HepG2 (cell line): ENCODE measurements at regions not wholly inside any gene's neighbourhood (a gene's known extent, or its start where the extent isn't known, plus 50 kb on each side); places are given as distances from the start of the nearest gene placed in this dataset.

Source experiments
- ATAC-seq: fragments of 200-7000 bp; cut with Tn5 transposase; 3 replicates; pipeline ENCODE4 v1.9.1; 2020; ENCODE audit warnings: mild to moderate bottlenecking, moderate library complexity
- BruUV-seq: library from RNA; stranded (reverse); fragments of 400-500 nt; replicated peaks from 2 replicates; lab custom pipeline; 2021; lab: Mats Ljungman, UMichigan
- CTCF ChIA-PET: fragments of 300-600 bp; formaldehyde crosslinking; extraction: SDS; loops from one replicate; lab custom pipeline; 2021; ENCODE audit warnings: low total read pairs, inconsistent platforms, low intra/inter-chr PET ratio; lab: Yijun Ruan, JAX
- POLR2A ChIA-PET: fragments of 350-600 bp; sonication (Branson Sonifier 250); formaldehyde crosslinking; loops from one replicate; lab custom pipeline; 2020; ENCODE audit warnings: antibody characterized with exemption, inconsistent platforms; lab: Yijun Ruan, JAX
- DNase-seq: peaks from one replicate; pipeline ENCODE4 v3.0.0-alpha.2; 2015; ENCODE audit warnings: low spot score
- FAIRE-seq: peaks from 3 replicates; lab custom pipeline; 2011; peaks lifted over from hg19 to GRCh38; lab: Jason Lieb, UNC
- H2AFZ ChIP-seq: one replicate; pipeline ENCODE4 v1.6.1; 2011; ENCODE audit warnings: low read length, inconsistent platforms
- H3K27ac ChIP-seq: fragments of 300-600 bp; 3 replicates; pipeline ENCODE4 v1.8.0; 2011; ENCODE audit warnings: mixed run types, mild to moderate bottlenecking, mixed read lengths, low read length, inconsistent platforms; ENCODE audit not compliant: insufficient read depth; ENCODE audit errors: extremely low read length
- H3K27me3 ChIP-seq, 2 experiments: fragments of 200-600 bp in 1 of 2; 2 replicates in 1 of 2; 3 replicates in 1 of 2; pipeline versions ENCODE4 v1.6.0 to v1.8.0; 2011; ENCODE audit warnings: low read length in 2 of 2, mild to moderate bottlenecking in 2 of 2, moderate library complexity in 2 of 2, inconsistent platforms in 1 of 2; ENCODE audit not compliant: insufficient read depth in 2 of 2, control insufficient read depth in 1 of 2
- H3K36me3 ChIP-seq, 2 experiments: fragments of 200-600 bp in 1 of 2; replicated peaks in 1 of 2; 2 replicates in 1 of 2; 3 replicates in 1 of 2; pipeline versions ENCODE4 v1.5.1 to v1.8.0; 2011; ENCODE audit warnings: low read length in 2 of 2, inconsistent platforms in 1 of 2; ENCODE audit not compliant: insufficient read depth in 2 of 2, control insufficient read depth in 1 of 2
- H3K4me1 ChIP-seq: 2 replicates; pipeline ENCODE4 v1.5.1; 2012; ENCODE audit warnings: low read length, inconsistent platforms; ENCODE audit not compliant: insufficient read depth
- H3K4me2 ChIP-seq: 2 replicates; pipeline ENCODE4 v1.6.0; 2011; ENCODE audit warnings: low read depth, low read length, inconsistent platforms
- H3K4me3 ChIP-seq, 3 experiments: fragments of 200-600 bp in 1 of 3; sonication (generic), shearing (Covaris generic) in 1 of 3; replicated peaks in 1 of 3; 2 replicates each; pipeline ENCODE4 v1.5.1; 2011 to 2016; ENCODE audit warnings: low read length in 3 of 3, inconsistent platforms in 2 of 3, low read depth in 2 of 3, mild to moderate bottlenecking in 2 of 3, control low read depth in 1 of 3, mixed read lengths in 1 of 3; ENCODE audit not compliant: insufficient read depth in 1 of 3
- H3K79me2 ChIP-seq: one replicate; pipeline ENCODE4 v1.6.1; 2011; ENCODE audit warnings: low read length, inconsistent platforms; ENCODE audit not compliant: insufficient read depth
- H3K9ac ChIP-seq: 2 replicates; pipeline ENCODE4 v1.6.0; 2011; ENCODE audit warnings: mild to moderate bottlenecking, low read depth, low read length, inconsistent platforms; ENCODE audit not compliant: insufficient read depth
- H3K9me3 ChIP-seq: 2 replicates; pipeline ENCODE4 v1.5.1; 2012; ENCODE audit warnings: mild to moderate bottlenecking, low read length
- H4K20me1 ChIP-seq: 2 replicates; pipeline ENCODE4 v1.6.0; 2011; ENCODE audit warnings: inconsistent platforms, mild to moderate bottlenecking, low read length, moderate library complexity; ENCODE audit not compliant: insufficient read depth
- BRD4 ChIP-seq: sonication (generic); formaldehyde crosslinking; IDR thresholded peaks from 2 replicates; pipeline ENCODE4 v1.4.0; 2020; ENCODE audit warnings: missing genetic modification reagents
- HOXA9 ChIP-seq: sonication (generic); formaldehyde crosslinking; IDR thresholded peaks from 2 replicates; pipeline ENCODE4 v1.8.1; 2022; ENCODE audit warnings: missing genetic modification reagents, mild to moderate bottlenecking, moderate library complexity, borderline replicate concordance
- KLF13 ChIP-seq: sonication (generic); formaldehyde crosslinking; IDR thresholded peaks from 2 replicates; pipeline ENCODE4 v1.4.0; 2020; ENCODE audit warnings: mild to moderate bottlenecking, missing genetic modification reagents
- MTF2 ChIP-seq: sonication (generic); formaldehyde crosslinking; IDR thresholded peaks from 2 replicates; pipeline ENCODE4 v1.5.0; 2020; ENCODE audit warnings: missing genetic modification reagents, borderline replicate concordance
- POLR2AphosphoS5 ChIP-seq: IDR thresholded peaks from 2 replicates; pipeline ENCODE4 v1.6.1; 2012; ENCODE audit warnings: low read depth, low read length
- RARA ChIP-seq: IDR thresholded peaks from 2 replicates; pipeline ENCODE4 v1.6.1; 2016; ENCODE audit warnings: missing genetic modification reagents, missing compliant biosample characterization
- RFXAP ChIP-seq: sonication (generic); formaldehyde crosslinking; IDR thresholded peaks from 2 replicates; pipeline ENCODE4 v1.4.0; 2020; ENCODE audit warnings: missing genetic modification reagents, borderline replicate concordance
- SPEN ChIP-seq: sonication (generic); formaldehyde crosslinking; IDR thresholded peaks from 2 replicates; pipeline ENCODE4 v1.5.1; 2020; ENCODE audit warnings: low read depth, mild to moderate bottlenecking, missing genetic modification reagents
- ZNF329 ChIP-seq: sonication (generic); formaldehyde crosslinking; IDR thresholded peaks from 2 replicates; pipeline ENCODE4 v1.9.0; 2021; ENCODE audit warnings: low read depth, mild to moderate bottlenecking, missing genetic modification reagents
- WGBS: methylation state at CpG from one replicate; pipeline ENCODE4 v1.1.6; 2017; ENCODE audit warnings: low lambda C conversion rate; 5-methylcytosine and 5-hydroxymethylcytosine counted together
- in situ Hi-C: cut with HindIII; loops from 2 replicates; pipeline ENCODE4 v1.10.0; 2017; ENCODE audit warnings: low pct_unique_long_range_greater_than_20kb; ENCODE audit not compliant: extremely low pct_ligation_motif_present
- intact Hi-C: fragments of 100-400 bp; cut with micrococcal nuclease; formaldehyde crosslinking; loops from one replicate; pipeline ENCODE4 v1.10.0; 2022; ENCODE audit not compliant: unreplicated experiment
- TF ChIP-seq, protein P1 (sequence below): sonication (generic); formaldehyde crosslinking; IDR thresholded peaks from 2 replicates; pipeline ENCODE4 v1.9.0; 2021; ENCODE audit warnings: mild to moderate bottlenecking, missing genetic modification reagents
- TF ChIP-seq, protein P2 (sequence below): sonication (generic); formaldehyde crosslinking; IDR thresholded peaks from 2 replicates; pipeline ENCODE4 v1.5.0; 2020; ENCODE audit warnings: mild to moderate bottlenecking, missing genetic modification reagents, moderate library complexity

DNA sequence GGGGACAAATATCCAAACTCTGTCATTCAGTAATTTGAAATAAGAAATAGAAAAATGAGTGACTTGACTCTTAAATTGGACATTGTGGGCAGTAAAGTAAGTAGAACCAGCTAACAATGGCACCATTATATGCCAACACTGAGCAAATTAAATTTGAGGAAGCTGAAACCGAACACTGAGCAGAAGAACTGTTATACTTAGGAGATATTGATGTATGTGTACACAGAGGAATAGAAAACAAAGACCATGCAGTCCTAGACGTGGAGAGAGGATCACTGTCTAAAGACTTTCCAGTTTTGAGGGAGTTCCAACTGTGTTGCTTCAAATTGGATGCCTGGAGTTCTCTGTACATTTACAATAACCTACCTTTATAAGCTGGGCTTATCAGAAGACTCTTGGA lies 427.0 kb upstream of the EYS start (continued):
- TF ChIP-seq ZNF329 (no peak), POLR2AphosphoS5 (no peak)

DNA sequence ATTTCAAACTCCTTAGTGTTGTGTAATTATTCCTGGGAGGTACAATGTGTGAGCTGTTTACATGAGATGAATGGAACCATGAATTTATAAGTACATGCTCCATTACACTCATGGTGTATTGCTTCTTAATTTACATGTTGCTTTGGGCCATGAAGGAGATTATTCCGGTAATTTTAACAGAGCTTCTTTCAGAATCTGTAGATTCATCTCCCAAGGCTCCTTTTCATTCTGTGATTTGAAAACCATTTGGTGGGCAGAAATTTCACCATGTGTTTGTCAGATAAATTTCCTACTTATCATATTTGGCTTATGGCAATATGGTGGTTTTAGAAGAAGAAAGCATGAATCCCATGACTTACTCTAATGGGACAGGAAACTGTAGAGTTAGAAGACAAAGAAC lies 421.6 kb upstream of the EYS start:
- CTCF ChIA-PET = no interaction called here
- H3K4me1 ChIP-seq = no peaks in the 10 kb centered on the region
- ATAC-seq = no peak
- H3K36me3 ChIP-seq = no peaks in the 10 kb centered on the region
- POLR2A ChIA-PET = no interaction called here
- no peak overlapping the region for H3K27ac ChIP-seq
- no peaks in the 10 kb centered on the region for H3K27me3 ChIP-seq
- H3K9ac ChIP-seq = no peak overlapping the region
- 0% methylated on average over 1 of the region's 1 CpG for WGBS
- H2AFZ ChIP-seq = no peak overlapping the region
- no peaks in the 10 kb centered on the region for H3K79me2 ChIP-seq
- H3K4me2 ChIP-seq = no peak overlapping the region
- H3K9me3 ChIP-seq = 0 out of 2 replicates have a peak, but pooled peaks cover 8% of the 10 kb centered on the region
- in situ Hi-C loops (no loop called here), intact Hi-C loops (no loop called here)
- FAIRE-seq = no peak
- DNase-seq = no peak
- no peaks in the 10 kb centered on the region for H4K20me1 ChIP-seq
- no peak overlapping the region for H3K4me3 ChIP-seq
- no TSS peak for BruUV-seq
- no peak for TF ChIP-seq MTF2 (CRISPR knock-in tag)
- TF ChIP-seq, protein P1, sequence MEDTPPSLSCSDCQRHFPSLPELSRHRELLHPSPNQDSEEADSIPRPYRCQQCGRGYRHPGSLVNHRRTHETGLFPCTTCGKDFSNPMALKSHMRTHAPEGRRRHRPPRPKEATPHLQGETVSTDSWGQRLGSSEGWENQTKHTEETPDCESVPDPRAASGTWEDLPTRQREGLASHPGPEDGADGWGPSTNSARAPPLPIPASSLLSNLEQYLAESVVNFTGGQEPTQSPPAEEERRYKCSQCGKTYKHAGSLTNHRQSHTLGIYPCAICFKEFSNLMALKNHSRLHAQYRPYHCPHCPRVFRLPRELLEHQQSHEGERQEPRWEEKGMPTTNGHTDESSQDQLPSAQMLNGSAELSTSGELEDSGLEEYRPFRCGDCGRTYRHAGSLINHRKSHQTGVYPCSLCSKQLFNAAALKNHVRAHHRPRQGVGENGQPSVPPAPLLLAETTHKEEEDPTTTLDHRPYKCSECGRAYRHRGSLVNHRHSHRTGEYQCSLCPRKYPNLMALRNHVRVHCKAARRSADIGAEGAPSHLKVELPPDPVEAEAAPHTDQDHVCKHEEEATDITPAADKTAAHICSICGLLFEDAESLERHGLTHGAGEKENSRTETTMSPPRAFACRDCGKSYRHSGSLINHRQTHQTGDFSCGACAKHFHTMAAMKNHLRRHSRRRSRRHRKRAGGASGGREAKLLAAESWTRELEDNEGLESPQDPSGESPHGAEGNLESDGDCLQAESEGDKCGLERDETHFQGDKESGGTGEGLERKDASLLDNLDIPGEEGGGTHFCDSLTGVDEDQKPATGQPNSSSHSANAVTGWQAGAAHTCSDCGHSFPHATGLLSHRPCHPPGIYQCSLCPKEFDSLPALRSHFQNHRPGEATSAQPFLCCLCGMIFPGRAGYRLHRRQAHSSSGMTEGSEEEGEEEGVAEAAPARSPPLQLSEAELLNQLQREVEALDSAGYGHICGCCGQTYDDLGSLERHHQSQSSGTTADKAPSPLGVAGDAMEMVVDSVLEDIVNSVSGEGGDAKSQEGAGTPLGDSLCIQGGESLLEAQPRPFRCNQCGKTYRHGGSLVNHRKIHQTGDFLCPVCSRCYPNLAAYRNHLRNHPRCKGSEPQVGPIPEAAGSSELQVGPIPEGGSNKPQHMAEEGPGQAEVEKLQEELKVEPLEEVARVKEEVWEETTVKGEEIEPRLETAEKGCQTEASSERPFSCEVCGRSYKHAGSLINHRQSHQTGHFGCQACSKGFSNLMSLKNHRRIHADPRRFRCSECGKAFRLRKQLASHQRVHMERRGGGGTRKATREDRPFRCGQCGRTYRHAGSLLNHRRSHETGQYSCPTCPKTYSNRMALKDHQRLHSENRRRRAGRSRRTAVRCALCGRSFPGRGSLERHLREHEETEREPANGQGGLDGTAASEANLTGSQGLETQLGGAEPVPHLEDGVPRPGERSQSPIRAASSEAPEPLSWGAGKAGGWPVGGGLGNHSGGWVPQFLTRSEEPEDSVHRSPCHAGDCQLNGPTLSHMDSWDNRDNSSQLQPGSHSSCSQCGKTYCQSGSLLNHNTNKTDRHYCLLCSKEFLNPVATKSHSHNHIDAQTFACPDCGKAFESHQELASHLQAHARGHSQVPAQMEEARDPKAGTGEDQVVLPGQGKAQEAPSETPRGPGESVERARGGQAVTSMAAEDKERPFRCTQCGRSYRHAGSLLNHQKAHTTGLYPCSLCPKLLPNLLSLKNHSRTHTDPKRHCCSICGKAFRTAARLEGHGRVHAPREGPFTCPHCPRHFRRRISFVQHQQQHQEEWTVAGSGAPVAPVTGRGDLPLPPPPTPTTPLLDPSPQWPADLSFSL (CRISPR knock-in tag) = no peak
- no peak for TF ChIP-seq SPEN (CRISPR knock-in tag)
- no peak for TF ChIP-seq HOXA9 (CRISPR knock-in tag)
- no peak for TF ChIP-seq RFXAP (CRISPR knock-in tag)
- no peak for TF ChIP-seq KLF13 (CRISPR knock-in tag)
- TF ChIP-seq, protein P2, sequence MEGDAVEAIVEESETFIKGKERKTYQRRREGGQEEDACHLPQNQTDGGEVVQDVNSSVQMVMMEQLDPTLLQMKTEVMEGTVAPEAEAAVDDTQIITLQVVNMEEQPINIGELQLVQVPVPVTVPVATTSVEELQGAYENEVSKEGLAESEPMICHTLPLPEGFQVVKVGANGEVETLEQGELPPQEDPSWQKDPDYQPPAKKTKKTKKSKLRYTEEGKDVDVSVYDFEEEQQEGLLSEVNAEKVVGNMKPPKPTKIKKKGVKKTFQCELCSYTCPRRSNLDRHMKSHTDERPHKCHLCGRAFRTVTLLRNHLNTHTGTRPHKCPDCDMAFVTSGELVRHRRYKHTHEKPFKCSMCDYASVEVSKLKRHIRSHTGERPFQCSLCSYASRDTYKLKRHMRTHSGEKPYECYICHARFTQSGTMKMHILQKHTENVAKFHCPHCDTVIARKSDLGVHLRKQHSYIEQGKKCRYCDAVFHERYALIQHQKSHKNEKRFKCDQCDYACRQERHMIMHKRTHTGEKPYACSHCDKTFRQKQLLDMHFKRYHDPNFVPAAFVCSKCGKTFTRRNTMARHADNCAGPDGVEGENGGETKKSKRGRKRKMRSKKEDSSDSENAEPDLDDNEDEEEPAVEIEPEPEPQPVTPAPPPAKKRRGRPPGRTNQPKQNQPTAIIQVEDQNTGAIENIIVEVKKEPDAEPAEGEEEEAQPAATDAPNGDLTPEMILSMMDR (CRISPR knock-in tag) = no peak
- no peak for TF ChIP-seq BRD4
- no peak for TF ChIP-seq RARA (CRISPR knock-in tag)
